ENCODE measurements at regions not wholly inside any gene's neighbourhood (a gene's known extent, or its start where the extent isn't known, plus 50 kb on each side); places are given as distances from the start of the nearest gene placed in this dataset.
"Not testable (repeated sequence)": the region's sequence is repeated elsewhere in the genome, so short reads cannot be mapped to it uniquely, and the experiment has no call there.

GRCh38 chr9:39674437-39675210, 319.2 kb downstream of the SPATA31A1 start:
- DNase-seq = not testable (repeated sequence)

GRCh38 chr9:39675211-39675553, 319.7 kb downstream of the SPATA31A1 start:
- not testable (repeated sequence) for DNase-seq

GRCh38 chr9:39678534-39679263, 323.2 kb downstream of the SPATA31A1 start:
- not testable (repeated sequence) for DNase-seq

- not testable (repeated sequence) for DNase-seq
Observed at GRCh38 chr9:39680694-39681401, 325.4 kb downstream of the SPATA31A1 start.

GRCh38 chr9:39728862-39729261, 373.4 kb downstream of the SPATA31A1 start:
- DNase-seq = not testable (repeated sequence)

GRCh38 chr9:39744898-39745297, 389.4 kb downstream of the SPATA31A1 start:
- DNase-seq = not testable (repeated sequence)

- not testable (repeated sequence) for DNase-seq
Observed at GRCh38 chr9:39775570-39775969, 420.1 kb downstream of the SPATA31A1 start.

GRCh38 chr9:39791356-39791755, 435.9 kb downstream of the SPATA31A1 start:
- not testable (repeated sequence) for DNase-seq

- DNase-seq = not testable (repeated sequence)
Observed at GRCh38 chr9:39797935-39798334, 442.5 kb downstream of the SPATA31A1 start.

- DNase-seq = not testable (repeated sequence)
Observed at GRCh38 chr9:39799252-39799651, 443.8 kb downstream of the SPATA31A1 start.

- DNase-seq = not testable (repeated sequence)
Observed at GRCh38 chr9:39802561-39802960, 447.1 kb downstream of the SPATA31A1 start.

GRCh38 chr9:39809401-39810226, 454.1 kb downstream of the SPATA31A1 start:
- DNase-seq = not testable (repeated sequence)

GRCh38 chr9:39810401-39810800, 454.9 kb downstream of the SPATA31A1 start:
- not testable (repeated sequence) for DNase-seq

GRCh38 chr9:39811615-39812014, 456.1 kb downstream of the SPATA31A1 start:
- DNase-seq = not testable (repeated sequence)

- not testable (repeated sequence) for DNase-seq
Observed at GRCh38 chr9:39828457-39828856, 473.0 kb downstream of the SPATA31A1 start.
